Progenitor cell of endocrine pancreas (in vitro differentiated cells): ENCODE measurements at regions not wholly inside any gene's neighbourhood (a gene's known extent, or its start where the extent isn't known, plus 50 kb on each side); places are given as distances from the start of the nearest gene placed in this dataset.
"Not testable (repeated sequence)": the region's sequence is repeated elsewhere in the genome, so short reads cannot be mapped to it uniquely, and the experiment has no call there.

Experiments used
- DNase-seq: peaks from one replicate; pipeline ENCODE4 v3.0.0; 2021; ENCODE audit warnings: low spot score; ENCODE audit not compliant: unreplicated experiment
- H3K27ac Mint-ChIP-seq: 2 replicates; pipeline ENCODE4 v1.8.0; 2021; ENCODE audit warnings: mild to moderate bottlenecking, moderate library complexity, mixed read lengths
- H3K27me3 Mint-ChIP-seq: 2 replicates; pipeline ENCODE4 v1.8.0; 2021; ENCODE audit warnings: mixed read lengths
- H3K36me3 Mint-ChIP-seq: 2 replicates; pipeline ENCODE4 v1.8.0; 2022; ENCODE audit warnings: mixed read lengths; ENCODE audit not compliant: insufficient read depth
- H3K4me1 Mint-ChIP-seq: 2 replicates; pipeline ENCODE4 v1.8.0; 2021; ENCODE audit warnings: low read depth, mixed read lengths
- H3K4me3 Mint-ChIP-seq: 2 replicates; pipeline ENCODE4 v1.8.0; 2021; ENCODE audit warnings: low read depth, mild to moderate bottlenecking, moderate library complexity, mixed read lengths
- H3K9me3 Mint-ChIP-seq: 2 replicates; pipeline ENCODE4 v1.8.0; 2021; ENCODE audit warnings: low read depth, mixed read lengths
- TF ChIP-seq, protein P1 (sequence below): fragments of 200-600 bp; sonication (generic); IDR thresholded peaks from one replicate; pipeline ENCODE4 v1.5.0; 2021; ENCODE audit warnings: antibody characterized with exemption, mild to moderate bottlenecking; ENCODE audit not compliant: unreplicated experiment

DNA sequence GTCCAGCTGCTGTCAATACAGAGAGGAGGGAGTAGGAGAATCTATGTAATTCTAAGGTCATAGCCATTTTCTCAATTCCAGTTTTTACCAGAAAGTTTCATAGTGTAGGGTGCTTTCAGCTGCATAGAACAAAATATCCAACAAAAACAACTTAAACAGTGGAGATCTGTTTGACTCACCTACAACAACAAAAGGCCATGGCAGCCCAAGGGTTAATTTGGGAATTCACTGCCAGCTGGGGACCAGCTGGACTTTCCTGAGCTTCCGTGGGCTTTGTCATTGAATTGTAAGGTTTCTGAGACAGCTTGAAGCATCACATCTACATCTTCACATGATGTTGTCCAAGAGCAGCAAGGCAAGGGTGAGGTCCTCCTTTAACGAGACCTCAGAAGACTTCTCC, 512.7 kb downstream of the IRS1 start:
- H3K36me3 Mint-ChIP-seq: peaks cover 6% of the 10 kb centered on the region
- H3K27me3 Mint-ChIP-seq: no peaks in the 10 kb centered on the region
- H3K27ac Mint-ChIP-seq: no peak overlapping the region
- no peak overlapping the region for H3K4me3 Mint-ChIP-seq
- TF ChIP-seq, protein P1, sequence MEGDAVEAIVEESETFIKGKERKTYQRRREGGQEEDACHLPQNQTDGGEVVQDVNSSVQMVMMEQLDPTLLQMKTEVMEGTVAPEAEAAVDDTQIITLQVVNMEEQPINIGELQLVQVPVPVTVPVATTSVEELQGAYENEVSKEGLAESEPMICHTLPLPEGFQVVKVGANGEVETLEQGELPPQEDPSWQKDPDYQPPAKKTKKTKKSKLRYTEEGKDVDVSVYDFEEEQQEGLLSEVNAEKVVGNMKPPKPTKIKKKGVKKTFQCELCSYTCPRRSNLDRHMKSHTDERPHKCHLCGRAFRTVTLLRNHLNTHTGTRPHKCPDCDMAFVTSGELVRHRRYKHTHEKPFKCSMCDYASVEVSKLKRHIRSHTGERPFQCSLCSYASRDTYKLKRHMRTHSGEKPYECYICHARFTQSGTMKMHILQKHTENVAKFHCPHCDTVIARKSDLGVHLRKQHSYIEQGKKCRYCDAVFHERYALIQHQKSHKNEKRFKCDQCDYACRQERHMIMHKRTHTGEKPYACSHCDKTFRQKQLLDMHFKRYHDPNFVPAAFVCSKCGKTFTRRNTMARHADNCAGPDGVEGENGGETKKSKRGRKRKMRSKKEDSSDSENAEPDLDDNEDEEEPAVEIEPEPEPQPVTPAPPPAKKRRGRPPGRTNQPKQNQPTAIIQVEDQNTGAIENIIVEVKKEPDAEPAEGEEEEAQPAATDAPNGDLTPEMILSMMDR: no peak
- peaks cover 3% of the 10 kb centered on the region for H3K4me1 Mint-ChIP-seq
- DNase-seq: no peak
- H3K9me3 Mint-ChIP-seq: peaks cover 14% of the 10 kb centered on the region

DNA sequence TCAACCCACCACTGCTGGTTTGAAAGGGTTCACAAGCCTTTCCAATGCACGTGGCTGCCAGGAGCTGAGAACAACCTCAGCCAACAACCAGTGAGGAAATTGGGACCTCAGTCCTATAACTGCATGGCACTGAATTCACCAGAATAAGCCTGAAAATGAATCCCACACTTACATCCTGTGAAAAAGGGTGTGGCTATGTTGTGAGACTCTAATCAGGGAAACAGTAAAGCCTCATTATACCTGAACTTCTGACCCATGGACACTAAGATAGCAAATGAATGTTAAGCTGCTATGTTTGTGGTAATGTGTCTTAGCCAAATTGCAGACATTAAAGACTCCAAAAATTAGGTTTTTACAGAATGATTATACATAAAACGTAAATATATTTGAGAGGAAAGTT, 515.8 kb downstream of the IRS1 start:
- TF ChIP-seq, protein P1: no peak
- H3K36me3 Mint-ChIP-seq: no peaks in the 10 kb centered on the region
- H3K27me3 Mint-ChIP-seq: no peaks in the 10 kb centered on the region
- H3K4me1 Mint-ChIP-seq: peaks cover 3% of the 10 kb centered on the region
- H3K27ac Mint-ChIP-seq: no peak overlapping the region
- no peak for DNase-seq
- H3K4me3 Mint-ChIP-seq: no peak overlapping the region
- H3K9me3 Mint-ChIP-seq: no peaks in the 10 kb centered on the region

DNA sequence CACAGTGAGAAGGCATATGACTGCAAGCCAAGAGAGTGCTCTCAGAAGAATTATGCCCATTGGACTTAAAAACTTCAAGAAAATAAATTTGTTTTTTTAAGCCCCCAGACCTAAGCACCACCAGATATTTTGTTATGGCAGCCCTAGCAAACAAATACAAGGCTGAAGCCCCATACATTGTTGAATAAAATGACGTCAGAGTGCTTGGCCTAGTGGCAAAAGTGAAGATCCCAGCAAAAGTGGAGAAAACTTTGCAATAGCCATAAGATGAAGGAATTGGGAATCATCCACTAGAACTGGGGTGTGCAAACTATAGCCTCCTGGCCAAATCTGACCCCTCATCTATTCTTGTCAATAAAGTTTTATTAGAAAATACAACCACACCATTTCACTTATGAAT, 517.5 kb downstream of the IRS1 start:
- Mint-ChIP-seq H3K4me3 (no peak overlapping the region), H3K9me3 (no peaks in the 10 kb centered on the region), H3K27ac (no peak overlapping the region), H3K36me3 (no peaks in the 10 kb centered on the region), H3K27me3 (no peaks in the 10 kb centered on the region), H3K4me1 (no peaks in the 10 kb centered on the region)
- DNase-seq: no peak
- TF ChIP-seq, protein P1: no peak

DNA sequence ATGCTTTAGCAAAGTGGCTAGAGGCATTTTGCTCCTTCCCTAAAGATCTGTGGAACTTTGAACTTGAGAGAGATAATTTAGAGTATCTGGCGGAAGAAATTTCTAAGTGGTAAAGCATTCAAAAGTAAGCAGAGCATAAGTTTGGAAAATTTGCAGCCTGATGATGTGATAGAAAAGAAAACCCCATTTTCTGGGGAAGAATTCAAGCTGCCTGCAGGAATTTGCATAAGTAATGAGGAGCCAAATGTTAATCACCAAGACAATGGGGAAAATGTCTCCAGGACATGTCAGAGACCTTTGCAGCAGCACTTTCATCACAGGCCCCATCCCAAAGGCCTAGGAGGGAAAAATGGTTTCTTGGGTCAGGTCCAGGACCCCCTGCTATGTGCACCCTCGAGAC, 519.5 kb downstream of the IRS1 start:
- not testable (repeated sequence) for H3K36me3 Mint-ChIP-seq, H3K27ac Mint-ChIP-seq, DNase-seq, H3K4me3 Mint-ChIP-seq, H3K27me3 Mint-ChIP-seq, H3K4me1 Mint-ChIP-seq, H3K9me3 Mint-ChIP-seq

DNA sequence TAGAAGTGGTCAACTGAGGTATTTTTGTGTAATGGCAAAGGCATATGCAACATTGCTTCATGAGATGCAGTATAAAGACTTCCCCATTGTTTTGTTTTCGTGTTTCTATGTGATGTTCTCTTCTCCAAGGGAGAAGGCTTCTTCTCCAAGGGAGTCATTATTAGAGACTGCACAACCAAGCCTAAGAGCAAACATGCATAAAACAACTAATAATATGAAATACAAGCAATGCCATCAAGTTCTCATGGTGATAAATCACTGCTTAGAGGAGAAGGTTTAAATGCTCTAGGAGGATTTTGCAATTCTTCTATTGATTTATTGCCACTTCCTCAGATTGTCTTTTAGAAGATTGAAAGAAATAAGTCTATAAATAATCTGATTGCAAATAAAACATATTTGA, 524.4 kb downstream of the IRS1 start:
- no peaks in the 10 kb centered on the region for H3K9me3 Mint-ChIP-seq
- no peak for DNase-seq
- peaks cover 4% of the 10 kb centered on the region for H3K4me1 Mint-ChIP-seq
- H3K36me3 Mint-ChIP-seq: no peaks in the 10 kb centered on the region
- TF ChIP-seq, protein P1: no peak
- no peaks in the 10 kb centered on the region for H3K27me3 Mint-ChIP-seq
- H3K4me3 Mint-ChIP-seq: no peak overlapping the region
- H3K27ac Mint-ChIP-seq: no peak overlapping the region

DNA sequence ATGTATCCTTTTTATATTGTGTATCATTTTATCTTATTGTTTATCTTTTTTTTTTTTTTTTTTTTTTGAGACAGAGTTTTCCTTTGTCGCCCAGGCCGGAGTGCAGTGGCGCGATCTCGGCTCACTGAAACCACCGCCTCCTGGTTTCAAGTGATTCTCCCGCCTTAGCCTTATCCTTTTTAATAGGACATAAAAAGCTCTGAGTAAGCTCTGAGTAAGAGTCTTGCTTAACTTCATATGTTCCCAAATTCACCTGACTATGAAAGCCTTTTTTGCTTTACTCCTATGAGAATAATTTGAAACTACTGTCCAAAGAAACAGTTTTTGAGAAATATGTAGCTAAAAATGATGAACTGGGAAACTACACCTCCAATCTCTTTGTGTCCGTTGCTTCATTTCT, 525.5 kb downstream of the IRS1 start:
- no peak overlapping the region for H3K27ac Mint-ChIP-seq
- TF ChIP-seq, protein P1: no peak
- no peaks in the 10 kb centered on the region for H3K27me3 Mint-ChIP-seq
- no peak for DNase-seq
- no peaks in the 10 kb centered on the region for H3K9me3 Mint-ChIP-seq
- H3K4me1 Mint-ChIP-seq: peaks cover 4% of the 10 kb centered on the region
- H3K36me3 Mint-ChIP-seq: no peaks in the 10 kb centered on the region
- no peak overlapping the region for H3K4me3 Mint-ChIP-seq
